Neuronal stem cell (in vitro differentiated cells): ENCODE measurements at regions not wholly inside any gene's neighbourhood (a gene's known extent, or its start where the extent isn't known, plus 50 kb on each side); places are given as distances from the start of the nearest gene placed in this dataset.
"Not testable (repeated sequence)": the region's sequence is repeated elsewhere in the genome, so short reads cannot be mapped to it uniquely, and the experiment has no call there.

Source experiments
- DNase-seq: peaks from one replicate; pipeline ENCODE4 v3.0.0-alpha.2; 2013; ENCODE audit warnings: low spot score
- H2AFZ ChIP-seq: one replicate; pipeline ENCODE4 v1.6.1; 2013; ENCODE audit warnings: mild to moderate bottlenecking, low read length, inconsistent platforms
- H2AK5ac ChIP-seq: 2 replicates; pipeline ENCODE4 v1.6.1; 2013; ENCODE audit warnings: low read depth, mild to moderate bottlenecking, inconsistent platforms, low read length, moderate library complexity, mixed read lengths
- H2BK120ac ChIP-seq: 2 replicates; pipeline ENCODE4 v1.6.1; 2013; ENCODE audit warnings: low read depth, mild to moderate bottlenecking, inconsistent platforms, low read length, moderate library complexity, mixed read lengths
- H2BK12ac ChIP-seq: one replicate; pipeline ENCODE4 v1.6.1; 2013; ENCODE audit warnings: low read length, inconsistent platforms
- H2BK15ac ChIP-seq: 2 replicates; pipeline ENCODE4 v1.6.1; 2013; ENCODE audit warnings: mild to moderate bottlenecking, low read length, inconsistent platforms, mixed read lengths
- H2BK5ac ChIP-seq: one replicate; pipeline ENCODE4 v1.6.1; 2013; ENCODE audit warnings: inconsistent platforms, mild to moderate bottlenecking, low read length, moderate library complexity
- H3K14ac ChIP-seq: one replicate; pipeline ENCODE4 v1.6.1; 2013; ENCODE audit warnings: low read length, inconsistent platforms
- H3K18ac ChIP-seq: 2 replicates; pipeline ENCODE4 v1.6.1; 2013; ENCODE audit warnings: low read length, inconsistent platforms
- H3K23ac ChIP-seq: 2 replicates; pipeline ENCODE4 v1.6.1; 2013; ENCODE audit warnings: low read depth, mild to moderate bottlenecking, mixed read lengths, low read length, inconsistent platforms; ENCODE audit not compliant: poor library complexity
- H3K27ac ChIP-seq: replicated peaks from 3 replicates; pipeline ENCODE4 v1.5.1; 2013; ENCODE audit warnings: low read length, inconsistent platforms
- H3K27me3 ChIP-seq, 3 experiments: 2 replicates each; pipeline ENCODE4 v1.6.1; 2013; ENCODE audit warnings: low read length in 3 of 3, mild to moderate bottlenecking in 2 of 3, inconsistent platforms in 1 of 3, low read depth in 1 of 3, mixed read lengths in 1 of 3, moderate library complexity in 1 of 3; ENCODE audit not compliant: control insufficient read depth in 3 of 3, insufficient read depth in 3 of 3
- H3K36me3 ChIP-seq, 2 donors: replicated peaks in 1 of 2; 2 replicates each; pipeline ENCODE4 v1.6.1; 2013; ENCODE audit warnings: low read length in 2 of 2; ENCODE audit not compliant: control insufficient read depth in 2 of 2, insufficient read depth in 2 of 2
- H3K4ac ChIP-seq: 2 replicates; pipeline ENCODE4 v1.6.1; 2013; ENCODE audit warnings: inconsistent platforms, mild to moderate bottlenecking, low read length, moderate library complexity
- H3K4me1 ChIP-seq, 2 donors: 1 replicate in 1 of 2; 2 replicates in 1 of 2; pipeline ENCODE4 v1.6.1; 2013; ENCODE audit warnings: low read length in 2 of 2, low read depth in 1 of 2; ENCODE audit not compliant: control insufficient read depth in 2 of 2, insufficient read depth in 1 of 2
- H3K4me2 ChIP-seq: one replicate; pipeline ENCODE4 v1.6.1; 2013; ENCODE audit warnings: mild to moderate bottlenecking, low read length, inconsistent platforms; ENCODE audit not compliant: insufficient read depth, poor library complexity, severe bottlenecking
- H3K4me3 ChIP-seq, 2 donors: 2 replicates each; pipeline ENCODE4 v1.5.1; 2013; ENCODE audit warnings: low read length in 2 of 2, mild to moderate bottlenecking in 2 of 2, inconsistent platforms in 1 of 2, moderate library complexity in 1 of 2
- H3K79me1 ChIP-seq: one replicate; pipeline ENCODE4 v1.6.1; 2013; ENCODE audit warnings: low read depth, mild to moderate bottlenecking, inconsistent platforms, low read length, moderate library complexity
- H3K9ac ChIP-seq: one replicate; pipeline ENCODE4 v1.6.1; 2013; ENCODE audit warnings: mild to moderate bottlenecking, low read depth, low read length, inconsistent platforms; ENCODE audit not compliant: poor library complexity
- H3K9me3 ChIP-seq, 2 donors: replicated peaks in 1 of 2; 2 replicates each; pipeline versions ENCODE3 to v1.6.1; 2013; ENCODE audit warnings: low read length in 2 of 2, mild to moderate bottlenecking in 2 of 2, inconsistent platforms in 1 of 2, low read depth in 1 of 2, mixed read lengths in 1 of 2, moderate library complexity in 1 of 2; ENCODE audit not compliant: control insufficient read depth in 2 of 2, insufficient read depth in 1 of 2
- H4K8ac ChIP-seq: one replicate; pipeline ENCODE4 v1.6.1; 2013; ENCODE audit warnings: low read depth, mild to moderate bottlenecking, inconsistent platforms, low read length, moderate library complexity
- H4K91ac ChIP-seq: one replicate; pipeline ENCODE4 v1.6.1; 2013; ENCODE audit warnings: low read length, low read depth, mild to moderate bottlenecking, inconsistent platforms; ENCODE audit not compliant: poor library complexity
- WGBS, 2 donors: extraction: QIAGEN DNeasy Blood & Tissue Kit; methylation state at CpG; one replicate each; pipeline ENCODE4 v1.1.7; 2013; ENCODE audit warnings: missing lambda C conversion rate in 2 of 2, mixed read lengths in 1 of 2; ENCODE audit not compliant: insufficient read length in 2 of 2, insufficient replicate concordance in 1 of 2; ENCODE audit errors: extremely low coverage in 2 of 2; 5-methylcytosine and 5-hydroxymethylcytosine counted together

DNA sequence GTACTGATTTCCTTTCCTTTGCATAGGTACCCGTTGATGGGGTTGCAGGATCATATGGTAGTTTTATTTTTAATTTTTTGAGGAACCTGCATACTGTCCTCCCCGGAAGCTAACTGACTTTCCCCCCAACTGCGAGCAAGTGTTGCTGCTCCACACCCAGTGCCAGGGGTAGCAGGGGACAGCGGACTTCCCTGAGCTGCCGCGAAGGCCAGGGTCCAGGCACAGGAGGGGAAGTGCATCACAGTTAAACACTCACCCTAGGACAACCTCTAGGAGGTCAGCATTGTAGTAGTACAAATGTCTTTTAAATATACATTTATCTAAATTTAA, 201.7 kb downstream of the NPIPB11 start:
- Histone ChIP-seq H2AK5ac (no peak overlapping the region), H3K23ac (no peak overlapping the region), H3K4ac (no peak overlapping the region), H3K27me3 (no peaks in the 10 kb centered on the region), H2BK12ac (no peak overlapping the region), H3K27ac (no peak overlapping the region), H4K8ac (no peak overlapping the region), H3K36me3 (no peaks in the 10 kb centered on the region), H3K14ac (no peak overlapping the region), H3K9me3 (no peaks in the 10 kb centered on the region), H3K4me3 (no peak overlapping the region), H2BK5ac (no peak overlapping the region), H3K4me2 (no peak overlapping the region), H4K91ac (no peak overlapping the region), H3K18ac (no peak overlapping the region), H3K4me1 (peaks cover 4% of the 10 kb centered on the region in 2 donors), H3K9ac (no peak overlapping the region), H3K79me1 (no peaks in the 10 kb centered on the region), H2BK120ac (no peak overlapping the region), H2AFZ (no peak overlapping the region), H2BK15ac (no peak overlapping the region)
- DNase-seq: no peak
- no CpG with 5 or more reads among the region's 6 CpGs for WGBS, 2 donors

DNA sequence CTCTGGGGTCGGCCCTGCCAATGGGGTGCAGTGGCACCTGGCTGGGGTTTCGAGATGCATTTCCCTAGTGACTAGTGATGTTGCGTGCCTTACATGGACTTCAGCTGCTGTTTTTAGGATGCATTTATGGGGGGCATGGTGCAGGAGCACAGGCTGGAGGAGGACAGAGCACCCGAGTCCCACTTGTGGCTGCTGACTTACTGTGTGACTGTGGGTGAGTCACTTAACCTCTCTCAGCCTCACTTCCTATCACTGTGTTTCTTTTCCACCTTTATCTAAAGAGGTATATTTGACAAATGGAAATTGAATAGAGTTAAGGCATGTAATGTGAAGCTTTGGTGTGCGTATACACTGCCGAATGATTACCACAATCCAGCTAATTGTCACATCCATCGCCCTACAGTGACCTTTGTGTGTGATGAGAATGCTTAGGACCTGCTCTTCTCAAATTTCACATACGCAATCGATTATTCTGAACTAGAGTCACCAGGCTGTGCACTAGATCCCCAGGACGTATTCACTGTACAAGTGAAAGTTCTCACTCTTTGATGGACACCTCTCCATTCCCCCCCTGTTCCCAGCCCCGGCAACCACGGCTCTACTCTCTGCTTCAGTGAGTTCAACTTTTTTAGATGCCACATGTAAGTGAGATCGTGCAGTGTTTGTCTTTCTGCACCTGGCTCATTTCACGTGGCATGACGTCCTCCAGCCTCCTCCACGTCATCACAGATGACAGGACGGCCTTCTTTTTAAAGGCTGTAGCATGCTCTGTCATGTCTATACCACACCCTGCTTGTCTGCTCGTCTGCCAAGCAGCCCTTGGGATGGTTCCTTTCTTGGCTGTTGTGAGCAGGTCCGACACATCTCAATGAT, 202.3 kb downstream of the NPIPB11 start:
- not testable (repeated sequence) for H3K4me2 ChIP-seq, H3K9ac ChIP-seq, H3K23ac ChIP-seq, H3K79me1 ChIP-seq, H3K9me3 ChIP-seq, H2BK120ac ChIP-seq, H3K4me3 ChIP-seq, H3K36me3 ChIP-seq, H2BK15ac ChIP-seq, H3K18ac ChIP-seq, H2AFZ ChIP-seq, H3K4me1 ChIP-seq, H4K8ac ChIP-seq, H3K4ac ChIP-seq, H2BK12ac ChIP-seq, DNase-seq, H3K27ac ChIP-seq, H2BK5ac ChIP-seq, H3K27me3 ChIP-seq, H4K91ac ChIP-seq
- no CpG with 5 or more reads among the region's 19 CpGs for WGBS, 2 donors
- Histone ChIP-seq H3K14ac (peak overlapping the region; percentile 38), H2AK5ac (peak overlapping the region; percentile 84)

DNA sequence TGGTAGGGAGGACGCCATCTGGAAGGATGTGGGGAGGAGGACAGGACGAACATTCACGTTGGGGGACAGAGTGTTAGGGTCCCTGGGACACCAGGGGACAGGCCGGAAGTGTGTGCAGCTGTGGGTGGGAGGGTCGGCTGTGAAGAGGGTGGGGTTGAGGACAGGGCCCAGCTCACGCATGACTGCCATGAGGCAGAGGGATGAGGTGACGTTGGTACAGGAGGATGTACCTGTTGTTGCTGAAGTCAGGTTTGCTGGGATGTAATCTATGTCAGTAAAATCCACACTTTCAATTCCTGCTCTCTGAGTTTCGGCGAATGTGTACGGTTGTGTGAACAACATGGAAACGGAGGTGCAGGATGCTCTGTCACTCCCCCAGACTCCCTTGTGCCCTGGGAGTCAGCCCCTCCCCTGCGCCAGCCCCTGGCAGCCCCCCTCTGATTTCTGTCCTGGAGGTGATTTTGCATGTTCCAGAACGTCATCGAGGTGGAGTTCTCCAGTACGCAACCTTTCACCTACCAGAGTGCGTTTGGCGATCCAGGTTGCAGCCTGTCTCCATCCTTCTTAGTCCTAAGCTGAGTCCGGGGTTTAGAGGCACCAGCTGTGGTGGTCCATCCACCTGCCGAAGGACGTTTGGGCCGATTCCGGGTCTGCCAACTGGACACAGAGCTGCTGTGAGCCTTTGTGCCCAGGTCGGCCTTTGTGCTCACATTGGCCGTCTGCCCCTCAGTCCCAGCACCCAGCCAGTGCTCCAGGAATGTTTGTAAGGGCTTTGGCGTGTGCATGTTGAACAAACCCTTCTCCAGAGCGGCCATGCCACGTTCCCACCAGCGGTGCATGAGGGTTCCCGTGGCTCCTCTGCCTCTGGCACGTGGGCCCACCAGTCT, 203.2 kb downstream of the NPIPB11 start:
- H2BK12ac ChIP-seq, H2AFZ ChIP-seq, H3K9me3 ChIP-seq, H3K4ac ChIP-seq, H3K9ac ChIP-seq, H3K36me3 ChIP-seq, H4K8ac ChIP-seq, H4K91ac ChIP-seq, H3K4me2 ChIP-seq, H3K4me3 ChIP-seq, DNase-seq, H3K79me1 ChIP-seq, H3K4me1 ChIP-seq, H3K27me3 ChIP-seq, H3K23ac ChIP-seq, H2BK5ac ChIP-seq, H3K27ac ChIP-seq, H2BK120ac ChIP-seq: not testable (repeated sequence)
- Histone ChIP-seq H2BK15ac (peak overlapping the region; percentile 64), H3K14ac (peak overlapping the region; percentile 38), H2AK5ac (peak overlapping the region; percentile 84), H3K18ac (peak overlapping the region; percentile 44)
- no CpG with 5 or more reads among the region's 30 CpGs for WGBS, 2 donors

DNA sequence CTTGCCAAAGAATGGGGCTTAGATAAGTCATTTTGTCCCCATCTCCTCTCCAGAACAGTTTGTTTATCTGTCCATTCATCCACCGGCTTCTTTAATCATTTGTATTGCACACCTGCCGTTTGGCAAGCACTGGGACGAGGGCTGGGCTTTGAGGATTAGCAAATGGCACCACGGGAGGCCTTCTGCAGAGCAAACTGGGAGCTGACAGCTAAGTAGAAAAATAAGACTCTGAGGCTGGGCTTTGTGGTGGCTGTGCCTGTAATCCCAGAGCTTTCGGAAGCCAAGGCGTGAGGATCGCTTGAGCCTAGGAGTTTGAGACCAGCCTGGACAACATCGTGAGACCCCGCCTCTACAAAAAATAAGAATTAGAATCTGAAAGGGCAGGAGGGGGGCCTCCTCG, 203.9 kb downstream of the NPIPB11 start:
- not testable (repeated sequence) for H3K79me1 ChIP-seq, H3K18ac ChIP-seq, H2AK5ac ChIP-seq, H3K27ac ChIP-seq, H3K23ac ChIP-seq, H3K4ac ChIP-seq, H3K4me3 ChIP-seq, H2BK15ac ChIP-seq, H2AFZ ChIP-seq, H3K27me3 ChIP-seq, H3K4me1 ChIP-seq, H3K36me3 ChIP-seq, H2BK12ac ChIP-seq, H2BK5ac ChIP-seq, H4K91ac ChIP-seq, H2BK120ac ChIP-seq, H3K9me3 ChIP-seq, H3K4me2 ChIP-seq, H3K14ac ChIP-seq, H3K9ac ChIP-seq, H4K8ac ChIP-seq
- peak; percentile 35 for DNase-seq
- no CpG with 5 or more reads among the region's 10 CpGs for WGBS, 2 donors
